ENCODE measurements at regions not wholly inside any gene's neighbourhood (a gene's known extent, or its start where the extent isn't known, plus 50 kb on each side); places are given as distances from the start of the nearest gene placed in this dataset.

- TF ChIP-seq CTCF (IDR thresholded peaks at IDR 0.05; ENCODE audit: insufficient read depth, low read depth, low read length) (no peak), EZH2 (IDR thresholded peaks at IDR 0.05; ENCODE audit: insufficient read depth, low read length) (no peak)
These were observed 326.8 kb downstream of the CCER1 start for GRCh38 chr12:90628213-90628612.
